Endothelial cell of umbilical vein (primary cell): ENCODE measurements at regions not wholly inside any gene's neighbourhood (a gene's known extent, or its start where the extent isn't known, plus 50 kb on each side); places are given as distances from the start of the nearest gene placed in this dataset.
"Not testable (repeated sequence)": the region's sequence is repeated elsewhere in the genome, so short reads cannot be mapped to it uniquely, and the experiment has no call there.

Experiments used
- BruUV-seq: library from RNA; stranded (reverse); fragments of 400-500 nt; replicated peaks from 2 replicates; lab custom pipeline; 2021; lab: Mats Ljungman, UMichigan
- CTCF ChIA-PET: fragments of 300-600, 350-600 bp; sonication (Branson Sonifier 250); formaldehyde crosslinking; loops from one replicate; lab custom pipeline; 2021; ENCODE audit warnings: antibody characterized with exemption, inconsistent platforms; lab: Charles Lee
- POLR2A ChIA-PET: fragments of 300-600, 350-600 bp; sonication (Branson Sonifier 250); formaldehyde crosslinking; loops from one replicate; lab custom pipeline; 2021; ENCODE audit warnings: antibody characterized with exemption, inconsistent platforms; lab: Charles Lee
- DNase-seq: peaks from one replicate; pipeline ENCODE4 v3.0.0-alpha.2; 2011; ENCODE audit warnings: low read depth, low spot score
- FAIRE-seq: peaks from 2 replicates; lab custom pipeline; 2011; peaks lifted over from hg19 to GRCh38; lab: Jason Lieb, UNC
- H2AFZ ChIP-seq: 2 replicates; pipeline ENCODE4 v1.6.0; 2012; ENCODE audit warnings: low read depth, low read length, control low read depth, inconsistent platforms
- H3K27ac ChIP-seq: 2 replicates; pipeline ENCODE4 v1.5.1; 2011; ENCODE audit warnings: low read depth, mild to moderate bottlenecking, control low read depth, low read length, moderate library complexity; ENCODE audit not compliant: insufficient read depth
- H3K27me3 ChIP-seq, 2 experiments: 2 replicates each; pipeline versions ENCODE4 v1.6.0 to v1.6.1; 2011; ENCODE audit warnings: low read length in 2 of 2, mixed read lengths in 1 of 2; ENCODE audit not compliant: control insufficient read depth in 2 of 2, insufficient read depth in 2 of 2
- H3K36me3 ChIP-seq, 2 experiments: 2 replicates in 1 of 2; 3 replicates in 1 of 2; pipeline ENCODE4 v1.5.1; 2011; ENCODE audit warnings: low read length in 2 of 2, mild to moderate bottlenecking in 1 of 2, moderate library complexity in 1 of 2; ENCODE audit not compliant: control insufficient read depth in 2 of 2, insufficient read depth in 2 of 2; ENCODE audit errors: extremely low read depth in 1 of 2
- H3K4me1 ChIP-seq: 3 replicates; pipeline ENCODE4 v1.5.1; 2011; ENCODE audit warnings: mild to moderate bottlenecking, low read length; ENCODE audit not compliant: control insufficient read depth, insufficient read depth; ENCODE audit errors: extremely low read depth
- H3K4me2 ChIP-seq: 2 replicates; pipeline ENCODE4 v1.6.1; 2011; ENCODE audit warnings: low read length, control low read depth, mixed read lengths; ENCODE audit not compliant: insufficient read depth
- H3K4me3 ChIP-seq, 3 experiments: fragments of 200-600 bp in 1 of 3; sonication (generic), shearing (Covaris generic) in 1 of 3; replicated peaks in 1 of 3; 2 replicates each; pipeline ENCODE4 v1.5.1; 2011 to 2016; ENCODE audit warnings: control low read depth in 3 of 3, low read length in 3 of 3, mild to moderate bottlenecking in 2 of 3, inconsistent platforms in 1 of 3, low read depth in 1 of 3, moderate library complexity in 1 of 3; ENCODE audit not compliant: insufficient read depth in 1 of 3
- H3K79me2 ChIP-seq: 2 replicates; pipeline ENCODE4 v1.6.0; 2012; ENCODE audit warnings: low read length, inconsistent platforms; ENCODE audit not compliant: control insufficient read depth, insufficient read depth
- H3K9ac ChIP-seq: replicated peaks from 2 replicates; pipeline ENCODE3; 2011; ENCODE audit warnings: low read length, control low read depth; ENCODE audit not compliant: insufficient read depth; ENCODE audit errors: extremely low read depth
- H3K9me1 ChIP-seq: replicated peaks from 3 replicates; pipeline ENCODE4 v1.6.0; 2011; ENCODE audit warnings: mild to moderate bottlenecking, low read length; ENCODE audit not compliant: control insufficient read depth, insufficient read depth; ENCODE audit errors: extremely low read depth
- H3K9me3 ChIP-seq: replicated peaks from 2 replicates; pipeline ENCODE4 v1.5.1; 2012; ENCODE audit warnings: low read length, inconsistent platforms; ENCODE audit not compliant: control insufficient read depth, insufficient read depth
- H4K20me1 ChIP-seq: replicated peaks from 2 replicates; pipeline ENCODE3; 2011; ENCODE audit warnings: mild to moderate bottlenecking, low read length; ENCODE audit not compliant: control insufficient read depth, insufficient read depth; ENCODE audit errors: extremely low read depth
- CTCF ChIP-seq, 2 donors: IDR thresholded peaks; 1 replicate in 1 of 2; 2 replicates in 1 of 2; pipeline ENCODE4 v1.5.1; 2011; ENCODE audit warnings: low read length in 2 of 2, mild to moderate bottlenecking in 2 of 2, moderate library complexity in 2 of 2, control low read depth in 1 of 2, inconsistent platforms in 1 of 2, low read depth in 1 of 2; ENCODE audit not compliant: insufficient read depth in 1 of 2; ENCODE audit errors: extremely low read depth in 1 of 2
- EZH2 ChIP-seq: IDR thresholded peaks from 2 replicates; pipeline ENCODE4 v1.6.1; 2012; ENCODE audit warnings: borderline replicate concordance, low read depth, mild to moderate bottlenecking, moderate library complexity, low read length, inconsistent platforms; ENCODE audit not compliant: severe bottlenecking
- FOS ChIP-seq: IDR thresholded peaks from 2 replicates; pipeline ENCODE4 v1.6.1; 2011; ENCODE audit warnings: mild to moderate bottlenecking, low read length, moderate library complexity, borderline replicate concordance; ENCODE audit not compliant: insufficient read depth
- GATA2 ChIP-seq: IDR thresholded peaks from 2 replicates; pipeline ENCODE4 v1.7.0; 2011; ENCODE audit warnings: low read depth, mild to moderate bottlenecking, moderate library complexity, mixed read lengths, low read length; ENCODE audit not compliant: insufficient read length, insufficient read depth
- JUN ChIP-seq: IDR thresholded peaks from 2 replicates; pipeline ENCODE4 v1.6.1; 2011; ENCODE audit warnings: borderline replicate concordance, low read depth; ENCODE audit not compliant: insufficient read length, insufficient read depth
- MAX ChIP-seq: IDR thresholded peaks from 2 replicates; pipeline ENCODE4 v1.6.1; 2011; ENCODE audit not compliant: insufficient read depth, insufficient read length
- MYC ChIP-seq: IDR thresholded peaks from one replicate; pipeline ENCODE4 v1.6.1; 2011; ENCODE audit warnings: mild to moderate bottlenecking, low read depth, low read length
- POLR2A ChIP-seq: IDR thresholded peaks from 2 replicates; pipeline ENCODE4 v1.6.1; 2012; ENCODE audit warnings: low read depth, mild to moderate bottlenecking, control low read depth, low read length
- POLR2AphosphoS5 ChIP-seq: IDR thresholded peaks from 2 replicates; pipeline ENCODE4 v1.6.1; 2012; ENCODE audit warnings: low read depth, mild to moderate bottlenecking, control low read depth, low read length, moderate library complexity; ENCODE audit not compliant: insufficient read depth
- dilution Hi-C: fragments of 300-500 bp; cut with MboI; formaldehyde crosslinking; loops from one replicate; pipeline ENCODE4 v1.15.0; 2019; ENCODE audit warnings: low sequenced_read_pairs; ENCODE audit not compliant: extremely low pct_ligation_motif_present
- intact Hi-C: fragments of 100-400 bp; cut with micrococcal nuclease; formaldehyde crosslinking; loops from one replicate; pipeline ENCODE4 v1.10.0; 2022

DNA sequence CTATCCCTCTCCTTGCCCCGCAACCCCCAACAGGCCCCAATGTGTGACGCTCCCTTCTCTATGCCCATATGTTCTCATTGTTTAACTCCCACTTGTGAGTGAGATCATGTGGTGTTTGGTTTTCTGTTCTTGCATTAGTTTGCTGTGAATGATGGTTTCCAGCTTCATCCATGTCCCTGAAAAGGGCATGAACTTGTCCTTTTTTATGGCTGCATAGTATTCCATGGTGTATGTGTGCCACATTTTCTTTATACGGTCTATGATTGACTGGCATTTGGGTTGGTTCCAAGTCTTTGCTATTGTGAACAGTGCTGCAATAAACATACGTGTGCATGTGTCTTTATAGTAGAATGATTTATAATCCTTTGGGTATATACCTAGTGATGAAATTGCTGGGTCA lies 807.6 kb downstream of the ANKRD7 start:
- H2AFZ ChIP-seq, H3K9me1 ChIP-seq, BruUV-seq, H3K9ac ChIP-seq, H3K36me3 ChIP-seq, H3K4me3 ChIP-seq, H3K4me1 ChIP-seq, H3K27me3 ChIP-seq, H3K79me2 ChIP-seq, H3K27ac ChIP-seq, DNase-seq, H3K4me2 ChIP-seq, intact Hi-C loops, H3K9me3 ChIP-seq, POLR2A ChIA-PET, H4K20me1 ChIP-seq, FAIRE-seq, dilution Hi-C loops, CTCF ChIA-PET: not testable (repeated sequence)

- dilution Hi-C loops, result no loop called here
- CTCF ChIA-PET, result no interaction called here
These were observed 809.1 kb downstream of the ANKRD7 start for GRCh38 chr7:119033641-119034040.

More at GRCh38 chr7:119033641-119034040, 809.1 kb downstream of the ANKRD7 start:
- Histone ChIP-seq H3K9me3 (peaks cover 4% of the 10 kb centered on the region), H3K4me1 (no peaks in the 10 kb centered on the region), H4K20me1 (no peaks in the 10 kb centered on the region), H2AFZ (no peak overlapping the region), H3K36me3 (no peaks in the 10 kb centered on the region), H3K79me2 (no peaks in the 10 kb centered on the region), H3K27me3 (no peaks in the 10 kb centered on the region), H3K4me2 (no peak overlapping the region), H3K27ac (no peak overlapping the region), H3K4me3 (no peak overlapping the region), H3K9me1 (no peaks in the 10 kb centered on the region), H3K9ac (no peak overlapping the region)
- DNase-seq, result no peak
- no peak for FAIRE-seq
- POLR2A ChIA-PET, result no interaction called here
- no TSS peak for BruUV-seq
- intact Hi-C loops, result no loop called here
- TF ChIP-seq FOS, result no peak
- no peak for TF ChIP-seq EZH2
- no peak for TF ChIP-seq MAX
- no peak for TF ChIP-seq JUN
- TF ChIP-seq MYC, result no peak
- TF ChIP-seq GATA2, result no peak
- no peak for TF ChIP-seq POLR2AphosphoS5
- TF ChIP-seq CTCF (IDR thresholded peaks at IDR 0.05; ENCODE audit: extremely low read depth in 1 of 2, insufficient read depth in 1 of 2, low read depth in 1 of 2, low read length in 2 of 2), result no peak
- TF ChIP-seq POLR2A, result no peak
